SK-N-SH treated with all-trans-retinoic acid at 6 μM for 48 hours (cell line): ENCODE measurements at regions not wholly inside any gene's neighbourhood (a gene's known extent, or its start where the extent isn't known, plus 50 kb on each side); places are given as distances from the start of the nearest gene placed in this dataset.

Experiments
- ATAC-seq: fragments of 200-7000 bp; cut with Tn5 transposase; 3 replicates; pipeline ENCODE4 v1.9.1; 2020; ENCODE audit warnings: mild to moderate bottlenecking, moderate library complexity
- ARNTL ChIP-seq: fragments of 450-650 bp; formaldehyde crosslinking; IDR thresholded peaks from 2 replicates; pipeline ENCODE4 v1.5.0; 2020; ENCODE audit warnings: low read depth, mild to moderate bottlenecking, moderate library complexity, borderline replicate concordance
- BACH2 ChIP-seq: fragments of 250-450 bp; sonication (Bioruptor Pico); IDR thresholded peaks from 2 replicates; pipeline ENCODE4 v1.9.0; 2021; ENCODE audit warnings: mild to moderate bottlenecking, borderline replicate concordance
- CREB5 ChIP-seq: fragments of 250-450 bp; sonication (Bioruptor Pico); IDR thresholded peaks from 2 replicates; pipeline ENCODE4 v1.5.1; 2020; ENCODE audit warnings: low read depth, mild to moderate bottlenecking, moderate library complexity
- CSDC2 ChIP-seq: fragments of 250-450 bp; sonication (Bioruptor Pico); IDR thresholded peaks from 2 replicates; pipeline ENCODE4 v1.5.0; 2020; ENCODE audit warnings: mild to moderate bottlenecking, moderate library complexity
- CSRNP3 ChIP-seq: fragments of 250-450 bp; sonication (Bioruptor Pico); IDR thresholded peaks from 2 replicates; pipeline ENCODE4 v1.5.1; 2021; ENCODE audit warnings: mild to moderate bottlenecking, moderate library complexity
- ESRRG ChIP-seq: fragments of 250-450 bp; sonication (Bioruptor Pico); IDR thresholded peaks from 2 replicates; pipeline ENCODE4 v1.6.1; 2021; ENCODE audit warnings: mild to moderate bottlenecking
- GLIS3 ChIP-seq: fragments of 250-450 bp; sonication (Bioruptor Pico); IDR thresholded peaks from 2 replicates; pipeline ENCODE4 v1.5.0; 2020; ENCODE audit warnings: mild to moderate bottlenecking, moderate library complexity
- ISL1 ChIP-seq: fragments of 250-450 bp; sonication (Bioruptor Pico); IDR thresholded peaks from 2 replicates; pipeline ENCODE4 v2.1.2; 2022; ENCODE audit warnings: mild to moderate bottlenecking, moderate library complexity
- OSR1 ChIP-seq: fragments of 250-450 bp; sonication (Bioruptor Pico); IDR thresholded peaks from 2 replicates; pipeline ENCODE4 v1.8.0; 2022; ENCODE audit warnings: moderate library complexity, mild to moderate bottlenecking, inconsistent platforms
- PATZ1 ChIP-seq: fragments of 250-450 bp; sonication (Bioruptor Pico); IDR thresholded peaks from 2 replicates; pipeline ENCODE4 v1.8.0; 2020; ENCODE audit warnings: mild to moderate bottlenecking, moderate library complexity, borderline replicate concordance
- POU6F1 ChIP-seq: fragments of 250-450 bp; sonication (Bioruptor Pico); IDR thresholded peaks from 2 replicates; pipeline ENCODE4 v1.8.0; 2021; ENCODE audit warnings: low read depth, mild to moderate bottlenecking, moderate library complexity, borderline replicate concordance
- PPARA ChIP-seq: fragments of 250-450 bp; sonication (Bioruptor Pico); IDR thresholded peaks from 2 replicates; pipeline ENCODE4 v1.5.0; 2020; ENCODE audit warnings: mild to moderate bottlenecking, borderline replicate concordance
- RARB ChIP-seq: fragments of 250-450 bp; sonication (Bioruptor Pico); IDR thresholded peaks from 2 replicates; pipeline ENCODE4 v1.8.0; 2021; ENCODE audit warnings: mild to moderate bottlenecking, moderate library complexity
- SNAI2 ChIP-seq: fragments of 250-450 bp; sonication (Bioruptor Pico); IDR thresholded peaks from 2 replicates; pipeline ENCODE4 v1.5.0; 2020; ENCODE audit warnings: mild to moderate bottlenecking, moderate library complexity
- TCF4 ChIP-seq: fragments of 250-450 bp; sonication (Bioruptor Pico); IDR thresholded peaks from 2 replicates; pipeline ENCODE4 v1.8.0; 2021; ENCODE audit warnings: mild to moderate bottlenecking, moderate library complexity, borderline replicate concordance
- TOX ChIP-seq: fragments of 250-450 bp; sonication (Bioruptor Pico); IDR thresholded peaks from 2 replicates; pipeline ENCODE4 v1.8.0; 2021; ENCODE audit warnings: mild to moderate bottlenecking, moderate library complexity, borderline replicate concordance
- TSHZ2 ChIP-seq: fragments of 250-450 bp; sonication (Bioruptor Pico); IDR thresholded peaks from 2 replicates; pipeline ENCODE4 v1.5.0; 2020; ENCODE audit warnings: mild to moderate bottlenecking, moderate library complexity
- ZC3H10 ChIP-seq: fragments of 250-450 bp; sonication (Bioruptor Pico); IDR thresholded peaks from 2 replicates; pipeline ENCODE4 v1.5.1; 2021; ENCODE audit warnings: mild to moderate bottlenecking, moderate library complexity
- ZFP3 ChIP-seq: fragments of 250-450 bp; sonication (Bioruptor Pico); IDR thresholded peaks from 2 replicates; pipeline ENCODE4 v1.5.0; 2020; ENCODE audit warnings: mild to moderate bottlenecking, moderate library complexity
- ZFP30 ChIP-seq: fragments of 450-650 bp; formaldehyde crosslinking; IDR thresholded peaks from 2 replicates; pipeline ENCODE4 v1.5.0; 2022; ENCODE audit warnings: mild to moderate bottlenecking, moderate library complexity
- ZNF565 ChIP-seq: fragments of 450-650 bp; formaldehyde crosslinking; conservative IDR thresholded peaks from 2 replicates; pipeline ENCODE4 v1.5.0; 2020; ENCODE audit warnings: low read depth, mild to moderate bottlenecking, moderate library complexity
- ZNF70 ChIP-seq: fragments of 450-650 bp; formaldehyde crosslinking; IDR thresholded peaks from 2 replicates; pipeline ENCODE4 v1.5.0; 2020; ENCODE audit warnings: mild to moderate bottlenecking, moderate library complexity
- ZNF8 ChIP-seq: fragments of 450-650 bp; formaldehyde crosslinking; IDR thresholded peaks from 2 replicates; pipeline ENCODE4 v1.5.0; 2020; ENCODE audit warnings: mild to moderate bottlenecking, moderate library complexity

- TF ChIP-seq BACH2 (CRISPR knock-in tag) = no peak
- TF ChIP-seq ZFP3 (CRISPR knock-in tag) = no peak
- no peak for TF ChIP-seq CSDC2 (CRISPR knock-in tag)
- TF ChIP-seq ZNF565 = no peak
- no peak for TF ChIP-seq POU6F1 (CRISPR knock-in tag)
- no peak for TF ChIP-seq ZNF70 (CRISPR knock-in tag)
- no peak for TF ChIP-seq ARNTL
- no peak for TF ChIP-seq ISL1
- TF ChIP-seq ZC3H10 (CRISPR knock-in tag) = no peak
- no peak for TF ChIP-seq TOX (CRISPR knock-in tag)
- no peak for TF ChIP-seq CREB5
- no peak for TF ChIP-seq PPARA (CRISPR knock-in tag)
- TF ChIP-seq TCF4 = no peak
- no peak for ATAC-seq
These were observed 91.9 kb downstream of the FOXA2 start for GRCh38 chr20:22492497-22492896.

GRCh38 chr20:22491194-22491505, 93.2 kb downstream of the FOXA2 start:
- TF ChIP-seq ZFP30 (CRISPR knock-in tag) (no peak), TCF4 (no peak), ZNF70 (CRISPR knock-in tag) (no peak), GLIS3 (CRISPR knock-in tag) (no peak), ZNF8 (no peak), BACH2 (CRISPR knock-in tag) (no peak), ARNTL (no peak), ZC3H10 (CRISPR knock-in tag) (no peak), OSR1 (CRISPR knock-in tag) (no peak), CSRNP3 (CRISPR knock-in tag) (no peak), TOX (CRISPR knock-in tag) (no peak), TSHZ2 (no peak)
- ATAC-seq = no peak

GRCh38 chr20:22490287-22491193, 93.8 kb downstream of the FOXA2 start:
- no peak for ATAC-seq
- TF ChIP-seq TOX (CRISPR knock-in tag) (no peak), ESRRG (CRISPR knock-in tag) (no peak), ZNF8 (no peak), RARB (CRISPR knock-in tag) (no peak), PPARA (CRISPR knock-in tag) (no peak), ZNF70 (CRISPR knock-in tag) (no peak), POU6F1 (CRISPR knock-in tag) (no peak), PATZ1 (CRISPR knock-in tag) (no peak), TCF4 (no peak), SNAI2 (no peak), CREB5 (no peak), ZFP3 (CRISPR knock-in tag) (no peak), CSDC2 (CRISPR knock-in tag) (no peak), OSR1 (CRISPR knock-in tag) (no peak), ISL1 (no peak), ZFP30 (CRISPR knock-in tag) (no peak)
